ENCODE measurements at regions not wholly inside any gene's neighbourhood (a gene's known extent, or its start where the extent isn't known, plus 50 kb on each side); places are given as distances from the start of the nearest gene placed in this dataset.

- DNase-seq (ENCODE audit: low spot score), result no peak
- no peak for ATAC-seq
- intact Hi-C loops (cut with DNase I), result no loop called here
Observed at GRCh38 chr4:82201805-82202641, 171.8 kb downstream of the HNRNPD start.

GRCh38 chr4:82201303-82201702, 172.5 kb downstream of the HNRNPD start:
- ATAC-seq (no peak), DNase-seq (ENCODE audit: low spot score) (no peak)
- intact Hi-C loops (cut with DNase I), result no loop called here

- DNase-seq (ENCODE audit: low spot score) (no peak), ATAC-seq (no peak)
- intact Hi-C loops (cut with DNase I), result no loop called here
Observed at GRCh38 chr4:82200046-82200445, 173.7 kb downstream of the HNRNPD start.

GRCh38 chr4:82194329-82194728, 179.5 kb downstream of the HNRNPD start:
- intact Hi-C loops (cut with DNase I), result no loop called here
- ATAC-seq, result no peak
- DNase-seq (ENCODE audit: low spot score), result no peak

GRCh38 chr4:82192017-82192673, 181.6 kb downstream of the HNRNPD start:
- DNase-seq (ENCODE audit: low spot score), result no peak
- no peak for ATAC-seq
- intact Hi-C loops (cut with DNase I), result no loop called here

GRCh38 chr4:82181789-82182188, 192.0 kb downstream of the HNRNPD start:
- DNase-seq (ENCODE audit: low spot score) (no peak), ATAC-seq (no peak)
- intact Hi-C loops (cut with DNase I), result no loop called here

GRCh38 chr4:82172186-82172585, 201.6 kb downstream of the HNRNPD start:
- DNase-seq (ENCODE audit: low spot score), result no peak
- intact Hi-C loops (cut with DNase I), result no loop called here
- ATAC-seq, result no peak

- intact Hi-C loops (cut with DNase I), result no loop called here
- ATAC-seq, result no peak
Observed at GRCh38 chr4:82171531-82172155, 202.1 kb downstream of the HNRNPD start.

GRCh38 chr4:82149750-82150149, 224.0 kb downstream of the HNRNPD start:
- intact Hi-C loops (cut with DNase I), result no loop called here
- DNase-seq (ENCODE audit: low spot score) (no peak), ATAC-seq (no peak)

More at GRCh38 chr4:82171531-82172155, 202.1 kb downstream of the HNRNPD start:
- no peak for DNase-seq (ENCODE audit: low spot score)

GRCh38 chr4:82145850-82146249, 227.9 kb downstream of the HNRNPD start:
- intact Hi-C loops (cut with DNase I), result no loop called here
- no peak for ATAC-seq
- DNase-seq (ENCODE audit: low spot score), result no peak

- no peak for ATAC-seq
- intact Hi-C loops (cut with DNase I), result no loop called here
- no peak for DNase-seq (ENCODE audit: low spot score)
Observed at GRCh38 chr4:82140422-82140821, 233.4 kb downstream of the HNRNPD start.

GRCh38 chr4:82139287-82139686, 234.5 kb downstream of the HNRNPD start:
- DNase-seq (ENCODE audit: low spot score), result no peak
- intact Hi-C loops (cut with DNase I), result loop anchor here (1.0 kb wide), 1 partner anchor 8 kb away; no protein-coding TSS in a partner anchor
- no peak for ATAC-seq

GRCh38 chr4:82138374-82138773, 235.4 kb downstream of the HNRNPD start:
- intact Hi-C loops (cut with DNase I), result no loop called here
- ATAC-seq, result no peak

GRCh38 chr4:82136161-82136801, 237.5 kb downstream of the HNRNPD start:
- DNase-seq (ENCODE audit: low spot score) (no peak), ATAC-seq (no peak)
- intact Hi-C loops (cut with DNase I), result no loop called here

More at GRCh38 chr4:82138374-82138773, 235.4 kb downstream of the HNRNPD start:
- no peak for DNase-seq (ENCODE audit: low spot score)

GRCh38 chr4:82128355-82128754, 245.4 kb downstream of the HNRNPD start:
- no peak for ATAC-seq

GRCh38 chr4:82126512-82127040, 247.2 kb downstream of the HNRNPD start:
- ATAC-seq (no peak), DNase-seq (ENCODE audit: low spot score) (no peak)
- intact Hi-C loops (cut with DNase I), result no loop called here

More at GRCh38 chr4:82128355-82128754, 245.4 kb downstream of the HNRNPD start:
- intact Hi-C loops (cut with DNase I), result no loop called here
- no peak for DNase-seq (ENCODE audit: low spot score)

GRCh38 chr4:82125787-82126297, 247.9 kb downstream of the HNRNPD start:
- no peak for DNase-seq (ENCODE audit: low spot score)
- intact Hi-C loops (cut with DNase I), result no loop called here
- ATAC-seq, result no peak

GRCh38 chr4:82124932-82125786, 248.6 kb downstream of the HNRNPD start:
- intact Hi-C loops (cut with DNase I), result no loop called here
- ATAC-seq, result no peak
- no peak for DNase-seq (ENCODE audit: low spot score)
